ENCODE measurements at regions not wholly inside any gene's neighbourhood (a gene's known extent, or its start where the extent isn't known, plus 50 kb on each side); places are given as distances from the start of the nearest gene placed in this dataset.

- Mint-ChIP-seq H3K9me3 (peaks cover 13% of the 10 kb centered on the region), H3K4me3 (no peak overlapping the region), H3K4me1 (no peaks in the 10 kb centered on the region), H3K27me3 (ENCODE audit: insufficient read depth, low read depth) (no peaks in the 10 kb centered on the region), H3K36me3 (no peaks in the 10 kb centered on the region), H3K27ac (no peak overlapping the region)
- no peaks in the 10 kb centered on the region for H3F3A ChIP-seq (ENCODE audit: low read depth)
- DNase-seq (ENCODE audit: low spot score) = peak; percentile 9
- H4K20me1 ChIP-seq (ENCODE audit: low read depth) = no peaks in the 10 kb centered on the region
- no peak overlapping the region for H3K27ac ChIP-seq
- H2AFZ ChIP-seq (replicated peaks) = no peak overlapping the region
- no peaks in the 10 kb centered on the region for H3K79me2 ChIP-seq (ENCODE audit: low read depth)
- H3K9ac ChIP-seq = no peak overlapping the region
- TF ChIP-seq EZH2phosphoT487 (IDR thresholded peaks at IDR 0.05) (no peak), EZH2 (IDR thresholded peaks at IDR 0.05) (no peak)
- no peaks in the 10 kb centered on the region for H3K9me3 ChIP-seq (ENCODE audit: low read depth)
- no peaks in the 10 kb centered on the region for H3K27me3 ChIP-seq
- no peaks in the 10 kb centered on the region for H3K4me1 ChIP-seq
- no peak overlapping the region for H3K4me3 ChIP-seq
- no peaks in the 10 kb centered on the region for H3K36me3 ChIP-seq
- no peak overlapping the region for H3K4me2 ChIP-seq
Observed at GRCh38 chrX:35444671-35445355, 353.3 kb upstream of the MAGEB16 start.

GRCh38 chrX:35445912-35446311 is 352.2 kb upstream of the MAGEB16 start:
- TF ChIP-seq CTCF (IDR thresholded peaks at IDR 0.05) (no peak), EZH2phosphoT487 (IDR thresholded peaks at IDR 0.05) (no peak), EZH2 (IDR thresholded peaks at IDR 0.05) (no peak)
- H3K4me3 Mint-ChIP-seq = no peak overlapping the region
- Histone ChIP-seq H3K27ac (no peak overlapping the region), H3K27me3 (no peaks in the 10 kb centered on the region), H3K9me3 (ENCODE audit: low read depth) (no peaks in the 10 kb centered on the region), H3K4me2 (no peak overlapping the region), H3K36me3 (no peaks in the 10 kb centered on the region), H3K4me1 (no peaks in the 10 kb centered on the region), H3F3A (ENCODE audit: low read depth) (no peaks in the 10 kb centered on the region), H3K79me2 (ENCODE audit: low read depth) (no peaks in the 10 kb centered on the region), H3K4me3 (no peak overlapping the region), H2AFZ (replicated peaks) (no peak overlapping the region), H4K20me1 (ENCODE audit: low read depth) (no peaks in the 10 kb centered on the region), H3K9ac (no peak overlapping the region)
- H3K4me1 Mint-ChIP-seq = no peaks in the 10 kb centered on the region
- no peak overlapping the region for H3K27ac Mint-ChIP-seq
- H3K9me3 Mint-ChIP-seq = peaks cover 9% of the 10 kb centered on the region
- H3K27me3 Mint-ChIP-seq (ENCODE audit: insufficient read depth, low read depth) = no peaks in the 10 kb centered on the region
- no peaks in the 10 kb centered on the region for H3K36me3 Mint-ChIP-seq
- DNase-seq (ENCODE audit: low spot score) = no peak

GRCh38 chrX:35456891-35457290 is 341.3 kb upstream of the MAGEB16 start:
- H3K4me1 ChIP-seq = no peaks in the 10 kb centered on the region
- no peaks in the 10 kb centered on the region for H3K36me3 Mint-ChIP-seq
- no peaks in the 10 kb centered on the region for H3K27me3 ChIP-seq
- H3K36me3 ChIP-seq = no peaks in the 10 kb centered on the region
- DNase-seq (ENCODE audit: low spot score) = no peak
- H3K4me3 Mint-ChIP-seq = no peak overlapping the region
- H3K27ac ChIP-seq = no peak overlapping the region
- H2AFZ ChIP-seq (replicated peaks) = no peak overlapping the region
- H3F3A ChIP-seq (ENCODE audit: low read depth) = no peaks in the 10 kb centered on the region
- no peak overlapping the region for H3K4me3 ChIP-seq
- H3K4me2 ChIP-seq = no peak overlapping the region
- H3K9ac ChIP-seq = no peak overlapping the region
- no peaks in the 10 kb centered on the region for H3K79me2 ChIP-seq (ENCODE audit: low read depth)
- H3K9me3 ChIP-seq (ENCODE audit: low read depth) = no peaks in the 10 kb centered on the region
- H3K27ac Mint-ChIP-seq = no peak overlapping the region
- H3K27me3 Mint-ChIP-seq (ENCODE audit: insufficient read depth, low read depth) = no peaks in the 10 kb centered on the region
- TF ChIP-seq CTCF (IDR thresholded peaks at IDR 0.05) = no peak
- no peaks in the 10 kb centered on the region for H3K4me1 Mint-ChIP-seq
- H4K20me1 ChIP-seq (ENCODE audit: low read depth) = no peaks in the 10 kb centered on the region
- no peaks in the 10 kb centered on the region for H3K9me3 Mint-ChIP-seq

- no peaks in the 10 kb centered on the region for H3K36me3 ChIP-seq
- H4K20me1 ChIP-seq (ENCODE audit: low read depth) = no peaks in the 10 kb centered on the region
- H3K79me2 ChIP-seq (ENCODE audit: low read depth) = no peaks in the 10 kb centered on the region
- H3K4me3 ChIP-seq = no peak overlapping the region
- Mint-ChIP-seq H3K27ac (no peak overlapping the region), H3K27me3 (ENCODE audit: insufficient read depth, low read depth) (no peaks in the 10 kb centered on the region), H3K4me1 (no peaks in the 10 kb centered on the region), H3K4me3 (no peak overlapping the region), H3K9me3 (no peaks in the 10 kb centered on the region), H3K36me3 (no peaks in the 10 kb centered on the region)
- no peaks in the 10 kb centered on the region for H3F3A ChIP-seq (ENCODE audit: low read depth)
- no peaks in the 10 kb centered on the region for H3K27me3 ChIP-seq
- TF ChIP-seq CTCF (IDR thresholded peaks at IDR 0.05) (no peak), EZH2phosphoT487 (IDR thresholded peaks at IDR 0.05) (no peak), EZH2 (IDR thresholded peaks at IDR 0.05) (no peak)
- H3K9me3 ChIP-seq (ENCODE audit: low read depth) = no peaks in the 10 kb centered on the region
- no peak overlapping the region for H3K27ac ChIP-seq
- H3K9ac ChIP-seq = no peak overlapping the region
- H3K4me1 ChIP-seq = no peaks in the 10 kb centered on the region
- no peak overlapping the region for H3K4me2 ChIP-seq
- no peak overlapping the region for H2AFZ ChIP-seq (replicated peaks)
- no peak for DNase-seq (ENCODE audit: low spot score)
Observed at GRCh38 chrX:35458142-35458541, 340.0 kb upstream of the MAGEB16 start.
